ENCODE measurements at regions not wholly inside any gene's neighbourhood (a gene's known extent, or its start where the extent isn't known, plus 50 kb on each side); places are given as distances from the start of the nearest gene placed in this dataset.

- DNase-seq (no peak), FAIRE-seq (no peak)
- Histone ChIP-seq H3K4me1 (ENCODE audit: control insufficient read depth in 3 of 3, insufficient read depth in 2 of 3, low read depth in 1 of 3, low read length in 2 of 3) (peaks cover 0 to 5% (median 0%) of the 10 kb centered on the region in 3 donors), H3K9me3 (ENCODE audit: control insufficient read depth in 2 of 2, insufficient read depth in 1 of 2, low read depth in 1 of 2, low read length in 1 of 2) (no peaks in the 10 kb centered on the region), H3K27ac (ENCODE audit: low read depth in 1 of 3, low read length in 2 of 3) (no peak overlapping the region), H3K27me3 (ENCODE audit: control insufficient read depth in 3 of 3, insufficient read depth in 3 of 3, low read length in 3 of 3) (peaks cover 0 to 3% (median 0%) of the 10 kb centered on the region in 3 donors), H3K4me3 (ENCODE audit: low read depth in 1 of 3, low read length in 3 of 3) (no peak overlapping the region), H3K36me3 (ENCODE audit: control insufficient read depth in 3 of 3, insufficient read depth in 2 of 3, low read depth in 1 of 3, low read length in 3 of 3) (no peaks in the 10 kb centered on the region)
- WGBS, 3 donors = 80 to 87% (median 83%) methylated on average over 10 of the region's 10 CpGs
Observed at GRCh38 chr9:95587021-95587964, 70.5 kb upstream of the PTCH1 start.

DNA sequence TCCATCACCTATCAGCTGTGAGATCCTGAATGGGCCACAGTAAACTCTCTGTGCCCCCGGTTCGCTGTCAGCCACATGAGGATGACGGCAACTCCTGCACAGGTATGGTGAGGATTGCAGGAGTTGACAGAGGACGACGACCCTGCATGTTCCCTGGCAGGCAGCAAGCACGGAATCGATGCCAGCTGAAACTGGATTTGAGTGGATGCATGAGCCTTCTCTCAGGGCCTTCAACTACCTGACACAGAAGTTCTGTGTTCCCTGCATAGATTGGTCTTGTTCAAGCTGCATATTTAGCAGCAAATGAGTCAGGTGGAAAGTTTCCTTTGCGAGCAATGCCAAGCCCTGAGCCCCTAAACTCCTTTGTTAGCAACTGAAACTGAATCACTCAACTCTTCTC, 69.6 kb upstream of the PTCH1 start:
- 83 to 94% (median 89%) methylated on average over 8 of the region's 8 CpGs for WGBS, 3 donors
- Histone ChIP-seq H3K36me3 (ENCODE audit: control insufficient read depth in 3 of 3, insufficient read depth in 2 of 3, low read depth in 1 of 3, low read length in 3 of 3) (no peaks in the 10 kb centered on the region), H3K27me3 (ENCODE audit: control insufficient read depth in 3 of 3, insufficient read depth in 3 of 3, low read length in 3 of 3) (peaks cover 0 to 3% (median 0%) of the 10 kb centered on the region in 3 donors), H3K27ac (ENCODE audit: low read depth in 1 of 3, low read length in 2 of 3) (no peak overlapping the region), H3K4me1 (ENCODE audit: control insufficient read depth in 3 of 3, insufficient read depth in 2 of 3, low read depth in 1 of 3, low read length in 2 of 3) (peaks cover 0 to 10% (median 0%) of the 10 kb centered on the region in 3 donors), H3K9me3 (ENCODE audit: control insufficient read depth in 2 of 2, insufficient read depth in 1 of 2, low read depth in 1 of 2, low read length in 1 of 2) (no peaks in the 10 kb centered on the region), H3K4me3 (ENCODE audit: low read depth in 1 of 3, low read length in 3 of 3) (no peak overlapping the region)
- no peak for DNase-seq
- no peak for FAIRE-seq

GRCh38 chr9:95585824-95586223, 69.1 kb upstream of the PTCH1 start:
- no peak for DNase-seq

GRCh38 chr9:95584176-95584575, 67.4 kb upstream of the PTCH1 start:
- Histone ChIP-seq H3K4me1 (ENCODE audit: control insufficient read depth in 3 of 3, insufficient read depth in 2 of 3, low read depth in 1 of 3, low read length in 2 of 3) (peaks cover 0 to 14% (median 0%) of the 10 kb centered on the region in 3 donors), H3K4me3 (ENCODE audit: low read depth in 1 of 3, low read length in 3 of 3) (no peak overlapping the region), H3K27ac (ENCODE audit: low read depth in 1 of 3, low read length in 2 of 3) (peak overlapping the region in 1 of 3 donors; percentile 13), H3K9me3 (ENCODE audit: control insufficient read depth in 2 of 2, insufficient read depth in 1 of 2, low read depth in 1 of 2, low read length in 1 of 2) (no peaks in the 10 kb centered on the region), H3K27me3 (ENCODE audit: control insufficient read depth in 3 of 3, insufficient read depth in 3 of 3, low read length in 3 of 3) (peaks cover 0 to 4% (median 0%) of the 10 kb centered on the region in 3 donors), H3K36me3 (ENCODE audit: control insufficient read depth in 3 of 3, insufficient read depth in 2 of 3, low read depth in 1 of 3, low read length in 3 of 3) (no peaks in the 10 kb centered on the region)
- 66 to 75% (median 72%) methylated on average over 9 to 10 of the region's 10 CpGs for WGBS, 3 donors
- FAIRE-seq = no peak
- no peak for DNase-seq

More at GRCh38 chr9:95585824-95586223, 69.1 kb upstream of the PTCH1 start:
- Histone ChIP-seq H3K27ac (ENCODE audit: low read depth in 1 of 3, low read length in 2 of 3) (no peak overlapping the region), H3K9me3 (ENCODE audit: control insufficient read depth in 2 of 2, insufficient read depth in 1 of 2, low read depth in 1 of 2, low read length in 1 of 2) (no peaks in the 10 kb centered on the region), H3K36me3 (ENCODE audit: control insufficient read depth in 3 of 3, insufficient read depth in 2 of 3, low read depth in 1 of 3, low read length in 3 of 3) (no peaks in the 10 kb centered on the region), H3K27me3 (ENCODE audit: control insufficient read depth in 3 of 3, insufficient read depth in 3 of 3, low read length in 3 of 3) (peaks cover 0 to 3% (median 0%) of the 10 kb centered on the region in 3 donors), H3K4me3 (ENCODE audit: low read depth in 1 of 3, low read length in 3 of 3) (no peak overlapping the region), H3K4me1 (ENCODE audit: control insufficient read depth in 3 of 3, insufficient read depth in 2 of 3, low read depth in 1 of 3, low read length in 2 of 3) (peaks cover 0 to 13% (median 0%) of the 10 kb centered on the region in 3 donors)
- FAIRE-seq = no peak
- 83 to 92% (median 86%) methylated on average over 11 of the region's 11 CpGs for WGBS, 3 donors

DNA sequence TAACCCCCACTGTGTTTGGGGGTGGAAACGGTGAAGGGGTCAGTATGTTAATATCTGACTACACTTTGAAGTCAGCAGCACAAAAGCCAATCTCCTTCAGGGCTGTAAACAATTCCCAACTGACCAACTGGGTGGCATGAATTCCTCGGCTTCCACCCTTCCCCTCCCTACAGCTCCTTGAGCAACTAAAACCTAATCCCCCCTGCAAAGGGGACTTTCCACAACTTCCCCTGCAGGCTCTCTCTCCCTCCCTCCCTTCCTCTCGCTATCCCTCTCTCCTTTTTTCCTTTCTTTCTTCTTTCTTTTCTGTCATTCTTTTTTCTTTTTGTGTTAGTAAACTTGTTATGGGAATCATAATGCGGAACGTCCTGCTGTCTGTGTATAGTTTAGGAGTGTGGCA, 65.1 kb upstream of the PTCH1 start:
- H3K27me3 ChIP-seq (ENCODE audit: control insufficient read depth in 3 of 3, insufficient read depth in 3 of 3, low read length in 3 of 3) = peaks cover 0 to 8% (median 0%) of the 10 kb centered on the region in 3 donors

GRCh38 chr9:95580812-95581761, 64.3 kb upstream of the PTCH1 start:
- no peak overlapping the region for H3K27ac ChIP-seq (ENCODE audit: low read depth in 1 of 3, low read length in 2 of 3)
- FAIRE-seq = no peak
- WGBS, 3 donors = 26 to 62% (median 47%) methylated on average over 22 of the region's 22 CpGs

More for the DNA sequence above, 65.1 kb upstream of the PTCH1 start:
- Histone ChIP-seq H3K9me3 (ENCODE audit: control insufficient read depth in 2 of 2, insufficient read depth in 1 of 2, low read depth in 1 of 2, low read length in 1 of 2) (no peaks in the 10 kb centered on the region), H3K27ac (ENCODE audit: low read depth in 1 of 3, low read length in 2 of 3) (no peak overlapping the region), H3K4me3 (ENCODE audit: low read depth in 1 of 3, low read length in 3 of 3) (no peak overlapping the region), H3K4me1 (ENCODE audit: control insufficient read depth in 3 of 3, insufficient read depth in 2 of 3, low read depth in 1 of 3, low read length in 2 of 3) (peaks cover 0 to 11% (median 0%) of the 10 kb centered on the region in 3 donors), H3K36me3 (ENCODE audit: control insufficient read depth in 3 of 3, insufficient read depth in 2 of 3, low read depth in 1 of 3, low read length in 3 of 3) (no peaks in the 10 kb centered on the region)
- DNase-seq = no peak
- no peak for FAIRE-seq
- 75 to 88% (median 78%) methylated on average over 5 of the region's 5 CpGs for WGBS, 3 donors

DNA sequence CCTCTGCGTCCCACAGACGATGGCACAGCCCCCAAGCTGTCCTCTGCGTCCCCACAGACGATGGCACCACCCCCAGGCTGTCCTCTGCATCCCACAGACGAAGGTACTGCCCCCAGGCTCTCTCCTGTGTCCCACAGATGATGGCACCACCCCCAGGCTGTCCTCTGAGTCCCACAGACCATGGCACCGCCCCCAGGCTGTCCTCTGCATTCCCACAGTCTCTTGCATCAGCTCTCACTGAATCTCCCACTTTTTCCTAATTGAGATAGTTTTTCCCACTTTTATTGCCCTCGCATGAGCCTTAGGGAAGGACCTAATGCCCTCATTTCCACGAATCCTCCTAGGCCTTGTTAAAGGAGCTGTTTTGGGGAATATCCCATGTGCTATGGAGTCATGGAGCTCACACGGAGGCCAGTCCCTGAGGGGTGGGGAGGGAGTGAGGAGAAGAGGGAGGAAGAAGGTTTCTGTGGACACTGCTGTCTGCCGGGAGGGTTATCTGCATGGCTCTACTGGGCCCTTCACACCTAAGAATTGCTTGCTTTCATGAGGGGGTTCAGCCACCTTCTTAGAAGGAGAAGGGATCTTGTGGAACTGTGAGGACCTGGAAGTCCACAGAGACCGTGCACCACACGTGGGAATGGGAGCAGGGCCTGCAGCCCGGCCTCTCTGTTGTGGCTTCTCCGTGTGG, 58.2 kb upstream of the PTCH1 start:
- Histone ChIP-seq H3K27me3 (ENCODE audit: control insufficient read depth in 3 of 3, insufficient read depth in 3 of 3, low read length in 3 of 3) (peaks cover 0 to 31% (median 0%) of the 10 kb centered on the region in 3 donors), H3K36me3 (ENCODE audit: control insufficient read depth in 3 of 3, insufficient read depth in 2 of 3, low read depth in 1 of 3, low read length in 3 of 3) (no peaks in the 10 kb centered on the region), H3K27ac (ENCODE audit: low read depth in 1 of 3, low read length in 2 of 3) (no peak overlapping the region), H3K4me1 (ENCODE audit: control insufficient read depth in 3 of 3, insufficient read depth in 2 of 3, low read depth in 1 of 3, low read length in 2 of 3) (no peaks in the 10 kb centered on the region), H3K9me3 (ENCODE audit: control insufficient read depth in 2 of 2, insufficient read depth in 1 of 2, low read depth in 1 of 2, low read length in 1 of 2) (no peaks in the 10 kb centered on the region), H3K4me3 (ENCODE audit: low read depth in 1 of 3, low read length in 3 of 3) (no peak overlapping the region)
- DNase-seq (no peak), FAIRE-seq (no peak)
- 70 to 82% (median 79%) methylated on average over 13 to 14 of the region's 14 CpGs for WGBS, 3 donors

More at GRCh38 chr9:95580812-95581761, 64.3 kb upstream of the PTCH1 start:
- Histone ChIP-seq H3K4me1 (ENCODE audit: control insufficient read depth in 3 of 3, insufficient read depth in 2 of 3, low read depth in 1 of 3, low read length in 2 of 3) (peaks cover 0 to 11% (median 0%) of the 10 kb centered on the region in 3 donors), H3K27me3 (ENCODE audit: control insufficient read depth in 3 of 3, insufficient read depth in 3 of 3, low read length in 3 of 3) (peaks cover 0 to 8% (median 0%) of the 10 kb centered on the region in 3 donors), H3K4me3 (ENCODE audit: low read depth in 1 of 3, low read length in 3 of 3) (no peak overlapping the region), H3K9me3 (ENCODE audit: control insufficient read depth in 2 of 2, insufficient read depth in 1 of 2, low read depth in 1 of 2, low read length in 1 of 2) (no peaks in the 10 kb centered on the region), H3K36me3 (ENCODE audit: control insufficient read depth in 3 of 3, insufficient read depth in 2 of 3, low read depth in 1 of 3, low read length in 3 of 3) (no peaks in the 10 kb centered on the region)
- DNase-seq = peak; percentile 52 to 74

All from small intestine (tissue), 7 donors.